Mammary epithelial cell (primary cell): ENCODE measurements at regions not wholly inside any gene's neighbourhood (a gene's known extent, or its start where the extent isn't known, plus 50 kb on each side); places are given as distances from the start of the nearest gene placed in this dataset.

Source experiments
- CTCF ChIP-seq, 2 donors: IDR thresholded peaks in 1 of 2; conservative IDR thresholded peaks in 1 of 2; 2 replicates each; pipeline ENCODE4 v1.5.1; 2011 to 2012; ENCODE audit warnings: inconsistent platforms in 2 of 2, low read length in 2 of 2, mild to moderate bottlenecking in 2 of 2, control low read depth in 1 of 2, low read depth in 1 of 2; ENCODE audit not compliant: insufficient read depth in 1 of 2; ENCODE audit errors: extremely low read depth in 1 of 2
- EZH2 ChIP-seq: IDR thresholded peaks from 2 replicates; pipeline ENCODE4 v1.6.1; 2012; ENCODE audit warnings: low read length, inconsistent platforms, borderline replicate concordance

DNA sequence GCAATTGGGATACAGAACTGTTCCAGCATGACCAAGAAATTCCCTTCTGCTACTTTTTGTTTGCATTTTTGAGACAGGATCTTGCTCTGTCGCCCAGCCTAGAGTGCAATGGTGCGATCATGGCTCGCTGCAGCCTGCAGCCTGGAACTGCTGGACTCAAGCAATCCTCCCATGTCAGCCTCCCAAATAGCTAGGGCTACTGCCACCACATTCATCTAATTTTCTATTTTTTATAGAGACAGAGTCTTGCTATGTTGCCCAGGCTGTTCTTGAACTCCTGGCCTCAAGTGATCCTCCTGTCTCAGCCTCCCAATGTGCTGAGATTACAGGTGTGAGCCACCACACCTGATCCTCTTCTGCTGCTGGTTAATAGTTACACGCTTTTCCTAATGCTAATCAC lies 204.9 kb downstream of the SOX4 start:
- TF ChIP-seq CTCF (conservative IDR thresholded peaks at IDR 0.05 in 1 of 2, IDR thresholded peaks at IDR 0.05 in 1 of 2; ENCODE audit: extremely low read depth in 1 of 2, insufficient read depth in 1 of 2, low read depth in 1 of 2, low read length in 2 of 2) (no peak), EZH2 (no peak)
